ENCODE measurements at regions not wholly inside any gene's neighbourhood (a gene's known extent, or its start where the extent isn't known, plus 50 kb on each side); places are given as distances from the start of the nearest gene placed in this dataset.

- TF ChIP-seq CTCF (IDR thresholded peaks at IDR 0.05) = no peak
- no peak for TF ChIP-seq POLR2A (IDR thresholded peaks at IDR 0.05)
- TF ChIP-seq POLR2AphosphoS5 (IDR thresholded peaks at IDR 0.05) = no peak
These were observed 97.8 kb downstream of the TNFAIP3 start for GRCh38 chr6:137964876-137965275.
